Chondrocyte (in vitro differentiated cells): ENCODE measurements at regions not wholly inside any gene's neighbourhood (a gene's known extent, or its start where the extent isn't known, plus 50 kb on each side); places are given as distances from the start of the nearest gene placed in this dataset.

Experiments used
- DNase-seq: peaks from one replicate; pipeline ENCODE4 v3.0.0; 2021; ENCODE audit warnings: mixed read lengths, low spot score
- H3K27ac Mint-ChIP-seq: one replicate; pipeline ENCODE4 v1.8.0; 2021; ENCODE audit warnings: mild to moderate bottlenecking, moderate library complexity, mixed read lengths; ENCODE audit not compliant: unreplicated experiment
- H3K27me3 Mint-ChIP-seq: 2 replicates; pipeline ENCODE4 v1.8.0; 2021; ENCODE audit warnings: low read depth, mixed read lengths
- H3K36me3 Mint-ChIP-seq: 2 replicates; pipeline ENCODE4 v1.8.0; 2021; ENCODE audit warnings: low read depth, mixed read lengths
- H3K4me1 Mint-ChIP-seq: 2 replicates; pipeline ENCODE4 v1.8.0; 2021; ENCODE audit warnings: low read depth, mild to moderate bottlenecking, mixed read lengths
- H3K4me3 Mint-ChIP-seq: one replicate; pipeline ENCODE4 v1.8.0; 2021; ENCODE audit warnings: mild to moderate bottlenecking, moderate library complexity, mixed read lengths; ENCODE audit not compliant: unreplicated experiment
- H3K9me3 Mint-ChIP-seq: 2 replicates; pipeline ENCODE4 v1.8.0; 2021; ENCODE audit warnings: low read depth, mixed read lengths
- CTCF ChIP-seq: fragments of 200-600 bp; sonication (generic); IDR thresholded peaks from 2 replicates; pipeline ENCODE4 v1.5.0; 2021; ENCODE audit warnings: antibody characterized with exemption, mild to moderate bottlenecking, moderate library complexity

GRCh38 chr6:137656735-137657134 lies 162.5 kb upstream of the OLIG3 start:
- no peak for DNase-seq
- Mint-ChIP-seq H3K4me1 (peaks cover 3% of the 10 kb centered on the region), H3K36me3 (no peaks in the 10 kb centered on the region), H3K27me3 (no peaks in the 10 kb centered on the region), H3K27ac (no peak overlapping the region), H3K9me3 (peaks cover 8% of the 10 kb centered on the region), H3K4me3 (no peak overlapping the region)
- no peak for TF ChIP-seq CTCF

- DNase-seq = no peak
- H3K4me3 Mint-ChIP-seq = no peak overlapping the region
- TF ChIP-seq CTCF = no peak
- peaks cover 3% of the 10 kb centered on the region for H3K4me1 Mint-ChIP-seq
- no peaks in the 10 kb centered on the region for H3K36me3 Mint-ChIP-seq
- H3K9me3 Mint-ChIP-seq = peaks cover 8% of the 10 kb centered on the region
- H3K27me3 Mint-ChIP-seq = no peaks in the 10 kb centered on the region
- no peak overlapping the region for H3K27ac Mint-ChIP-seq
Measured at GRCh38 chr6:137657351-137657911, 163.2 kb upstream of the OLIG3 start.

- Mint-ChIP-seq H3K36me3 (no peaks in the 10 kb centered on the region), H3K9me3 (peaks cover 8% of the 10 kb centered on the region), H3K4me1 (peaks cover 3% of the 10 kb centered on the region), H3K4me3 (no peak overlapping the region), H3K27ac (no peak overlapping the region), H3K27me3 (no peaks in the 10 kb centered on the region)
- no peak for DNase-seq
- TF ChIP-seq CTCF = no peak
Measured at GRCh38 chr6:137658287-137658686, 164.1 kb upstream of the OLIG3 start.

- Mint-ChIP-seq H3K27ac (no peak overlapping the region), H3K9me3 (peaks cover under 1% of the 10 kb centered on the region), H3K4me3 (no peak overlapping the region), H3K4me1 (peaks cover 6% of the 10 kb centered on the region), H3K36me3 (no peaks in the 10 kb centered on the region), H3K27me3 (no peaks in the 10 kb centered on the region)
- no peak for DNase-seq
- no peak for TF ChIP-seq CTCF
Measured at GRCh38 chr6:137659871-137660270, 165.7 kb upstream of the OLIG3 start.

GRCh38 chr6:137660296-137660731 lies 166.1 kb upstream of the OLIG3 start:
- Mint-ChIP-seq H3K27me3 (no peaks in the 10 kb centered on the region), H3K36me3 (no peaks in the 10 kb centered on the region), H3K27ac (no peak overlapping the region), H3K4me1 (peaks cover 11% of the 10 kb centered on the region), H3K4me3 (no peak overlapping the region), H3K9me3 (no peaks in the 10 kb centered on the region)
- DNase-seq = no peak
- no peak for TF ChIP-seq CTCF
